Colonic mucosa (tissue), 4 donors: ENCODE measurements at regions not wholly inside any gene's neighbourhood (a gene's known extent, or its start where the extent isn't known, plus 50 kb on each side); places are given as distances from the start of the nearest gene placed in this dataset.
A peak's percentile ranks its signal among the peaks of the same experiment; 100 is the strongest.
"Not testable (repeated sequence)": the region's sequence is repeated elsewhere in the genome, so short reads cannot be mapped to it uniquely, and the experiment has no call there.

Source experiments
- DNase-seq: peaks from one replicate; pipeline ENCODE4 v3.0.0-alpha.2; 2020
- H3K27ac ChIP-seq: fragments of 200-600 bp; one replicate; pipeline ENCODE4 v1.8.0; 2021
- H3K27me3 ChIP-seq: fragments of 200-600 bp; one replicate; pipeline ENCODE4 v1.8.0; 2021
- H3K36me3 ChIP-seq: fragments of 200-600 bp; one replicate; pipeline ENCODE4 v1.8.0; 2021
- H3K4me1 ChIP-seq: fragments of 200-600 bp; one replicate; pipeline ENCODE4 v1.8.0; 2021; ENCODE audit warnings: mild to moderate bottlenecking
- H3K4me3 ChIP-seq: fragments of 200-600 bp; one replicate; pipeline ENCODE4 v1.8.0; 2021
- H3K9ac ChIP-seq, 2 donors: one replicate each; pipeline ENCODE4 v1.7.0; 2013; ENCODE audit warnings: control low read depth in 2 of 2, low read depth in 2 of 2, low read length in 2 of 2
- H3K9me3 ChIP-seq: fragments of 200-600 bp; one replicate; pipeline ENCODE4 v1.8.0; 2021
- intact Hi-C: fragments of 100-400 bp; cut with DNase I; formaldehyde crosslinking; loops from one replicate; pipeline ENCODE4 v1.14.1; 2022
- TF ChIP-seq, protein P1 (sequence below): fragments of 200-600 bp; IDR thresholded peaks from one replicate; pipeline ENCODE4 v1.8.0; 2022; ENCODE audit warnings: antibody characterized with exemption, mild to moderate bottlenecking
- donor health status: healthy.
- donor health status: DM: no; HTN: no; CAD: no.
- donor health status: DM: no; HTN: no; CAD: no.

DNA sequence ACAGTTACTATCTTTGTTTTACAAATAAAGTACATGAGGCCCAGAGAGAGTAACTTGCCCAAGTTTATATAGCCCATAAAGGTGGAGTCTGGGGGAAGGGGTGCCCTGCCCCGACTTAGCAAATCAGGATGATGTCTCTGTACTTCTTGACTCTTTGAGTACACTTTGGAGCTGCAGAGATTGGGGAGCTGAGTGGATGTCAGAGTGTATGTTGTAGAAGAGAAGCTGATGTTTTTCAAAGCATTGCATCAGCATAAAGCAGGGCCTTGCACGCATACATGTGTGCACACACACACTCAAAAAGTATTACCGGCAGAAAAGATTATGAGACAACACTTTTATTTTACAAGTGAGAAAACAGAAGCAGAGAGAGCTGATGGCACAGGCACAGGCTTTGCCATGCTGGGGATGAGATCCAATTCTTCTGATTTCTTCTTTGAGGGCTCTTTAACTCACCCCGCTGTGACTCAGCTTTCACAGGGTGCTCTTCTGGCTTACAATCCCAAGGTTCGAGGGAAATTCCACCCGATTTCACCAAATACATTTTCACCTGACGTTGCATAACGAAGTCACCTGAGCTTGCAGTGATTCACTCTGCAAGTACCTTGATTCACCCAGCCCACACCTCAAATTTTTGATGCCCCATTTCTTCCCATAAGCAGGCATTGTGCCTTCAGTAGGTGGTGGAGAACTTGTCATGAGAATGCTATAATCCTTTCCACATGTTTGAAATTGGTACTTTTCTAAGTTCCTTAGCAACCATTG lies 292.8 kb upstream of the BOD1L1 start:
- DNase-seq, result no peak
- Histone ChIP-seq H3K27me3 (no peaks in the 10 kb centered on the region), H3K4me1 (no peaks in the 10 kb centered on the region), H3K27ac (no peak overlapping the region), H3K9ac (no peak overlapping the region), H3K9me3 (no peaks in the 10 kb centered on the region), H3K36me3 (no peaks in the 10 kb centered on the region), H3K4me3 (no peak overlapping the region)
- intact Hi-C loops, result no loop called here
- TF ChIP-seq, protein P1, sequence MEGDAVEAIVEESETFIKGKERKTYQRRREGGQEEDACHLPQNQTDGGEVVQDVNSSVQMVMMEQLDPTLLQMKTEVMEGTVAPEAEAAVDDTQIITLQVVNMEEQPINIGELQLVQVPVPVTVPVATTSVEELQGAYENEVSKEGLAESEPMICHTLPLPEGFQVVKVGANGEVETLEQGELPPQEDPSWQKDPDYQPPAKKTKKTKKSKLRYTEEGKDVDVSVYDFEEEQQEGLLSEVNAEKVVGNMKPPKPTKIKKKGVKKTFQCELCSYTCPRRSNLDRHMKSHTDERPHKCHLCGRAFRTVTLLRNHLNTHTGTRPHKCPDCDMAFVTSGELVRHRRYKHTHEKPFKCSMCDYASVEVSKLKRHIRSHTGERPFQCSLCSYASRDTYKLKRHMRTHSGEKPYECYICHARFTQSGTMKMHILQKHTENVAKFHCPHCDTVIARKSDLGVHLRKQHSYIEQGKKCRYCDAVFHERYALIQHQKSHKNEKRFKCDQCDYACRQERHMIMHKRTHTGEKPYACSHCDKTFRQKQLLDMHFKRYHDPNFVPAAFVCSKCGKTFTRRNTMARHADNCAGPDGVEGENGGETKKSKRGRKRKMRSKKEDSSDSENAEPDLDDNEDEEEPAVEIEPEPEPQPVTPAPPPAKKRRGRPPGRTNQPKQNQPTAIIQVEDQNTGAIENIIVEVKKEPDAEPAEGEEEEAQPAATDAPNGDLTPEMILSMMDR, result no peak

DNA sequence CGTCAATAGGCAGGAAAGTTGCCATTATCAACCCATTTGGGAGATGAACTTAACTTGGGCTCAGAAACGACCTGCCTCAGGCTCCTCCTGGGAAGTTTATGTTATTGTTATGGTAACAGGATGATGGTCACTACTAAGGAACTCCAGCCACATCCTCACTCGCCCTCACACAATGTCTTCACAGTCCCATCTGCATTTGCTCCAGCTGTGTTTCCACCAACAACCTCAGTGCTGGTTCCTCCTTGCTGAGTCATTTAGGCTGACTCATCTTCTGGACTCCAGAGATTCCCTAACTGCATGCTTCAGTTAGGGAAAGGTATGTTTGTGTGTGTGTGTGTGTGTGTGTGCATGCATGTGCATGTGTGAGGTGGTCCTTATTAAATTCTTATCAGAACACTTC lies 293.4 kb upstream of the BOD1L1 start:
- Histone ChIP-seq H3K9ac (no peak overlapping the region), H3K36me3 (no peaks in the 10 kb centered on the region), H3K9me3 (no peaks in the 10 kb centered on the region), H3K4me1 (no peaks in the 10 kb centered on the region), H3K27me3 (no peaks in the 10 kb centered on the region), H3K4me3 (no peak overlapping the region), H3K27ac (no peak overlapping the region)
- peak; percentile 20 for DNase-seq
- intact Hi-C loops, result no loop called here
- TF ChIP-seq, protein P1, result no peak

DNA sequence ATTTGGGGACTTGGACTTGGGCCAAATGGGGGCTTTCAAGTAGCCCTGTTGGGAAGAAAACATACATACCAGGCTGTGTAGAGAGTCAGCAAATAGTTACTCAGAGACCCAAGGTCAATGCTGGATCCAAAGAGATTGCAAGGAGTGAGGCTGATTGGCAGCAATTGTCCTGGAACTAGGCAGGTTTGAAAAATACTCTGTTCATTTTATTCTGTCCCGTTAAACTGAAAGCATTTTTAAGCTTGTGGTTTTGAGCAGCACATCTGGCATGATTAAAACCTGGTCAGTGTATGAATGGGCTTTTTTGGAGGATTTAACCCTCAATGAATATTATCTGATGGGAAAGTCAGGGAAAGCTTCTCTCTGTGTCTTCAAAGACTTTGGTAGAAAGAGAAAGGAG lies 294.3 kb upstream of the BOD1L1 start:
- TF ChIP-seq, protein P1, result no peak
- no peak for DNase-seq
- no peaks in the 10 kb centered on the region for H3K4me1 ChIP-seq
- H3K27ac ChIP-seq, result no peak overlapping the region
- no peak overlapping the region for H3K4me3 ChIP-seq
- H3K9ac ChIP-seq, result no peak overlapping the region
- H3K36me3 ChIP-seq, result no peaks in the 10 kb centered on the region
- intact Hi-C loops, result no loop called here
- H3K27me3 ChIP-seq, result no peaks in the 10 kb centered on the region
- H3K9me3 ChIP-seq, result no peaks in the 10 kb centered on the region

DNA sequence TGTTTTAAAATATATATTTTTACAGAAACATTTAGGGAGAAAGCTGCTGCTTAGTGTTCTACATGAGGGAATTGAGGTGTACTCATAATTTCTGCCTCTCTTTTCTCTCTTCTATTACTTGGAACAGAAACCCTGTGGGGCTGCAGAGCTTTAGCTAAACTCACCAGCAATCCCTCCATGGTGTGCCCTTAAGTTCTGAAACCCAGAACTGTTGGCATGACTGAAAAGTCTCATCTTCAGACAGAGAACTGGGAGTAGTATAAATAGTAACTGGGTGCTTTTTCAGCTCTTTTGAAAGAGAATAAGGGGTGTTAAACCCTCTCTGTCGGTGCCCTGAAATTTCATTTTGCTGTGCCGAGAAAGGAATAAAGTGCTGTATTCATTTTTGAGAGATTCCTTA lies 294.9 kb upstream of the BOD1L1 start:
- DNase-seq, result no peak
- TF ChIP-seq, protein P1, result no peak
- no peaks in the 10 kb centered on the region for H3K27me3 ChIP-seq
- intact Hi-C loops, result no loop called here
- H3K27ac ChIP-seq, result no peak overlapping the region
- no peak overlapping the region for H3K4me3 ChIP-seq
- H3K36me3 ChIP-seq, result no peaks in the 10 kb centered on the region
- H3K4me1 ChIP-seq, result no peaks in the 10 kb centered on the region
- H3K9me3 ChIP-seq, result no peaks in the 10 kb centered on the region
- no peak overlapping the region for H3K9ac ChIP-seq

DNA sequence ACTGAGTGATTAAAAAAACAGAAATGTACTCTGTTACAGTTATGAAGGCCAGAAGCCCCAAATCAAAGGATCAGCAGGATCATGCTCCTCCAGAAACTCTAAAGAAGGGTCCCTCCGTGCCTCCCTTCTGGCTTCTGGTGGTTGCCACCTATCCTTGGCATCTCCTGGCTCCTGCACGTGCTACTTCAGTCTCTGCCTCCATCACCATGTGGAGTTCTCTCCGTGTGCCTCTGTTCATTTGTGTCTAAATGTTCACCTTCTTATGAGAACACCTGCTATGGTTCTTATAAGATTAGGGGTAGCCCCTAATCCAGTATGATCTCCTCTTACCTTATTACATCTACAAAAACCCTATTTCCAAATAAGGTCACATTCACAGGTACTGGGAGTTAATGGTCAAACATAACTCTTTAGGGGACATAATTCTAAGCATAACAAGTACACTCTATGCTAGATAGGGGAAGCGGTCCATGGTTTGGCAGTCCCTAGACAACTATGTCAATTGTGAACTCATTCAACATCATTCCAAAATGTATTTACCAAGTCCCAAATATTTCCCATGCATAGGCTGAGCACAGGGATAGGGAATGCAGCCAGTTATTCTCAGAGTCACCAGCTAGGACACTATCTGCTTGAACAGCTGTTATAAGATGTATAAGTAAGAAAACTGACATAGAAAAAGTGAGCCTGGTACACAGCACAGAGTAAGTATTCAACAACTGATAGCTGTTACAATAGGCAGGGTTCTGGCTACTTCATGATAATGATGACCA lies 295.5 kb upstream of the BOD1L1 start:
- no peaks in the 10 kb centered on the region for H3K4me1 ChIP-seq
- H3K9ac ChIP-seq, result no peak overlapping the region
- no peak for DNase-seq
- H3K9me3 ChIP-seq, result no peaks in the 10 kb centered on the region
- TF ChIP-seq, protein P1, result no peak
- no peaks in the 10 kb centered on the region for H3K27me3 ChIP-seq
- H3K4me3 ChIP-seq, result no peak overlapping the region
- H3K36me3 ChIP-seq, result no peaks in the 10 kb centered on the region
- H3K27ac ChIP-seq, result no peak overlapping the region
- intact Hi-C loops, result no loop called here

DNA sequence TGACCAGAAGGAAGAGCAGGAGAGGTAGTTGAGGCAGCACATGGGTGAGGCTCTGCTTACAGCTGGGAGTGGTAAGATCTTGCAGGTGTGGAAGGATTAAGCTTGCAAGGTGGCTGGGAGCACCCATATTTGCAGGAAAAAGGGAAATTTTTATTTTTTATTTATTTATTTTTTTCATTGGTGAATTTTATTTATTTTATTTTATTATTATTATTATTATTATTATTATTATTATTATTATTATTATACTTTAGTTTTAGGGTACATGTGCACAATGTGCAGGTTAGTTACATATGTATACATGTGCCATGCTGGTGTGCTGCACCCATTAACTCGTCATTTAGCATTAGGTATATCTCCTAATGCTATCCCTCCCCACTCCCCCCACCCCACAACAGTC lies 297.4 kb upstream of the BOD1L1 start:
- intact Hi-C loops, DNase-seq, H3K36me3 ChIP-seq, H3K27me3 ChIP-seq, H3K4me1 ChIP-seq, H3K9ac ChIP-seq, H3K27ac ChIP-seq, H3K9me3 ChIP-seq, H3K4me3 ChIP-seq: not testable (repeated sequence)
